ENCODE measurements at regions not wholly inside any gene's neighbourhood (a gene's known extent, or its start where the extent isn't known, plus 50 kb on each side); places are given as distances from the start of the nearest gene placed in this dataset.

GRCh38 chr3:187430576-187430975, 62.4 kb downstream of the RTP4 start:
- TF ChIP-seq CTCF (IDR thresholded peaks at IDR 0.05; ENCODE audit: control insufficient read depth, insufficient read depth, low read depth, low read length, missing control alignments) = peak; percentile 25
- no peak overlapping the region for H3K4me3 ChIP-seq (ENCODE audit: control insufficient read depth, low read depth, low read length)
- no peak for DNase-seq (ENCODE audit: low read depth)

Measured in AG09309 (cell line).